CMK (cell line): ENCODE measurements at regions not wholly inside any gene's neighbourhood (a gene's known extent, or its start where the extent isn't known, plus 50 kb on each side); places are given as distances from the start of the nearest gene placed in this dataset.

Source experiments
- DNase-seq: peaks from one replicate; pipeline ENCODE4 v3.0.0-alpha.2; 2010; ENCODE audit warnings: low read depth

DNA sequence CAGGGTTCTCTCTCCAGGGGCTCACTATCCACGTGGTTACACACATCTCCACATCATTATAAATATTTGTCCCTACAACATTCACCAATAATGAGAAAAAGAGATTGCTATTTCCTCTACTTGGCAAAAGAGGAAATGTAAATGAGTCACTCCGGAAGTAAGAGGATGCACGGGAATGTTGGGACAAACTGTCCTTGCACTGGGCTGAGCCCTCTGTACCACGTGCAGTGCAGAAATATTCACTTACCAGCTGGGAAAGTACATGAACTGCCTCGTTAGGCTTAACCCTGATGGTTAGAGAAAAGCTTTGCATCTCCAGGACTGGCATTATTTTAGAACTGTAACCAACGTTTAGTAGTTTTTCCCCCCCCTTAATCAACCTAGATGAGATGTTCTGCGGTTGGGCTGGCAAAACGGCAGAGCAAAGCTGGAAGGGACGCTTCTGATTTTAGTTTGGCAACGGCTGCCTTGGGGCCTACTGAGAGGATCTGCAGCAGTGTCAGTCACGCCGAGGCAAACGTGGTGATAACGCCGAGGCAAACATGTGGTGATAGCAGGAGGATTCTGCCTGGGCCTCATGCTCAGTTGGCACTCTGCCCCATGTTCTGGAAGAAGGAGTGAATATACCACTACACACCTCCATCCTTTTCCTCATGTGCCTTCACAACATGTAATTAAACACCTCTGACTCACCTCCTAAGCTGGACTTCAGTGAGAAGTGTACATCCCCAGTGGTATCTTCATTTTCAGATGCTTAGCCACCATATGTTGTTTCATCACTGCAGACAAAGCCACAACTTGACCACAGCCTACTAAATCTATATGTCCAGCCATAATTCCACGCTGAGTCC is 661.4 kb upstream of the KLF4 start:
- no peak for DNase-seq

DNA sequence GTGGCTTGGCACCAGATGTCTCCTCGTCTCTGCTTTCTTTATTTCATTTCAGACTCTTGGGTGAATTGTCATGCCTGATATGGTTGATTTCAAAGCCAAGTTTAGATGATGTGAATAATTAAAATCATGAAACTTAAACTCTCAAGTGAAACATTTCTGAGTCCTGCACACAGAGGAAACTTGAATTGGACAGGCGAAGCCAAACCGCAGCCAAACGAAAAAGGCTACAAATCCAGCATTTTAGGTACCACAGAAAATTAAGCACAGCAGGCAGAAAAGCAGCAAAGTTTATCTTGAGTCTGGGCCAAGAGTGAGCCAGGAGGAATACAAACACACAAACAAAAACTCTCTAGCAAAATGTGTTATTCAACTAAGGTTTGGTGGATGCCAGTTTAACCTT is 659.8 kb upstream of the KLF4 start:
- no peak for DNase-seq

GRCh38 chr9:108142504-108143201 is 653.1 kb upstream of the KLF4 start:
- no peak for DNase-seq

DNA sequence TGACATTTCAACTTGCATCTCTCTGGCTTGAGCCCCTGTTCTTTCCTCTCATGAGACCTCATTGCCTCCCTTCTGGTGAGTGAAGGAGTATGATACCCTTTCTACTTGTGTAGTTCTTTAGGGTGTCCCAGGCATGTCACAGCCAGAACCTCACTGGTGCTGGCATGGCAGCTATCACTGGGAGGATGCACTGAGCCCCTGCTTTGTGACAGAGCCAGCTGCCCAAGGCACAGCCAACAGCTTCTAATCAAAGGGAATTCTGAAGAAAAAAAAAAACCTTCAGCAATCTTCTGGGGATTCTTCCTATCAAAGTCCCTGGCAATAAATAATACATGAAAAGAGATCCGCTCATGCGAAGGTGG is 652.6 kb upstream of the KLF4 start:
- DNase-seq, result no peak

DNA sequence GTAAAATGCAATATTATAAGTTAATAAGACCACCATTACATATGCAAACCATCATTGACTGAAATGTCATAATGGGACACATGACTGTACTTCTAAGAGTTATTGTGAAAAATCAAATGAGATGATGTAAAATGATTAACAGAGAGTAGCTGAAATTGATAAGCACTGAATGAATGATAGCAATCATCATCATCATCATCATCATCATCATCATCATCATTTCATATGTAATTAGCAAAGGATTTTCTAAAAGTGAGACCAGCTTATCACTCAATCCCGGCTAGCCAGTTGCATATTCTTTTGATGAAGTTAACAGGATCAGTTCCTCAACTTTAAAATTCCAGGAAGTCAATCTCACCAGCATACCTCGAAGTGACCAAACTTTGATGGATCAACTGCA is 650.3 kb upstream of the KLF4 start:
- no peak for DNase-seq

- DNase-seq, result no peak
These were observed 648.9 kb upstream of the KLF4 start for GRCh38 chr9:108138516-108138915.

- DNase-seq, result no peak
These were observed 647.1 kb upstream of the KLF4 start for GRCh38 chr9:108136656-108137055.

GRCh38 chr9:108134486-108135128 is 645.0 kb upstream of the KLF4 start:
- no peak for DNase-seq

- DNase-seq, result no peak
These were observed 644.1 kb upstream of the KLF4 start for GRCh38 chr9:108133680-108134079.

DNA sequence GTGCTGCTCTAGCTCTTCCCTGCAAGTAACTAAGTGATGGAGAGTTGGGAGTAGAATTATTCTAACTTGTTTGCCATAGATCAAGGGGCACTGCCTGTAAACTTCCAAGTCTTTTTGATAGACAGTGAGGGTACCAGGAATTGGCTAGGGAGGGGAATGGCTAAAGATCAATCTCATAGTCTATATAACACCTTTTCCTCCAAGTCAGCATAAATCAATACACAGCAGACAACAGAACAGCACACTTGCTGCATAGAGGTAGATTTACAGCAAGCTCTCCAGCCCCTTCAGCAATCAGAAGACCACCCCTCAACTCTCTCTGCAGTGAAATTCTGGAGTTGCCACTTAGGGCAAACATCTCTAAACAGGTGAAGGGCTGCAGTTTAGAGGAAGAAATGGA is 643.5 kb upstream of the KLF4 start:
- no peak for DNase-seq

- no peak for DNase-seq
These were observed 641.3 kb upstream of the KLF4 start for GRCh38 chr9:108130905-108131304.

GRCh38 chr9:108125625-108126024 is 636.1 kb upstream of the KLF4 start:
- DNase-seq, result no peak

GRCh38 chr9:108119530-108120113 is 630.1 kb upstream of the KLF4 start:
- no peak for DNase-seq

GRCh38 chr9:108117795-108118194 is 628.2 kb upstream of the KLF4 start:
- no peak for DNase-seq

- no peak for DNase-seq
These were observed 627.7 kb upstream of the KLF4 start for GRCh38 chr9:108117306-108117705.

DNA sequence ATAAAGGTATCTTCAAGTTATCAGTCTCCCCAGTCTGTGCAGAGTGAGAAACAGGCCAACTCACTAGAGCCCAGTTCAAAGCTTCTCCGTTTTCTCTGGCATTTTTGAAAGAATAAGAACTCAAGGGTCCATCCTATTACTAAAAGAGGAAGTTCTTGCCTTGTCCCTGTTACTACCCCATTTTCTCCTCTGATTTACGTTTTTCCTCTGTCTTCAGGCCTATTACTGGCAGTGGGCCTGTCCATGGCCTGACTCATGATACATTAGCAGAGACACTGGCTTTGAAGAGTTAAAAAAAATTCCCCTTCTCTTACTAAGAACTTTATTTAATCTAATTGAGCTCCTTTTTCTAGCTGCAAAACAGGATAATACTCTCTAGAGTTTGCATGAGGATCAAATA is 624.0 kb upstream of the KLF4 start:
- no peak for DNase-seq

DNA sequence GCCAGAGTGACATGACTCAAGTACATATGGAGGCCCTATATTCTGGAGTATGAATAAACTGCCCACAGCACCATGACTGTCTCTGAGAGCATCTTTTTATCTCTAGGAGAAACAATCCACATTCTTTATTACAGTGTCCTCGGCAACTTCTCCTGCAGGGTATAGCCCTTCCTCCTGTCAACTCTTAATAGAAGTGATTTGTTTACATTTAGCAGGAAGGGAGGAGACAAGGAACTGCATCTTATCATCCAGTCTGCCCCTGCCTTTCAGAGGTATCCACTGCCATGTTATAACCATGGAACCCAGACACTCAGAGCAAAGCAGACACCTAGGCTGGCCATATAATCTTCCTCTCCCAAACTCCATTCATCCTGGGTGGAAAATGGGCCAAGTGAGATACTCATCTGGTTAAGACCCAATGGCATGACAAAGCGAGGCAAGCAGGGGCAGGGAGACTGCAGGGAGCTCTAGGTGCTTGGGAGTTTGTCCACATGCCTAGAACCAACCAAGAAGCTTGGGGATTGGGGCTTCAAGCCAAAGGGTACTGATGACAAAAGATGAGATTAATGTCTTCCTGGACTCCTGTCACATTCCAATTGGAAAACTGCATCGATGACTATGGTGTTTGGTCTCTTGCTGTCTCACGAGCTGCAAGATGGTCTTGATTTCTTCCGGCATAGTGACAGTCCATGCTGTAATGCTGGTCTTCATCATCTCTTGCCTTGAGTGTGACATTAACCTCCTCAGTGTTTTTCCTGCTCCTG is 620.5 kb upstream of the KLF4 start:
- no peak for DNase-seq

DNA sequence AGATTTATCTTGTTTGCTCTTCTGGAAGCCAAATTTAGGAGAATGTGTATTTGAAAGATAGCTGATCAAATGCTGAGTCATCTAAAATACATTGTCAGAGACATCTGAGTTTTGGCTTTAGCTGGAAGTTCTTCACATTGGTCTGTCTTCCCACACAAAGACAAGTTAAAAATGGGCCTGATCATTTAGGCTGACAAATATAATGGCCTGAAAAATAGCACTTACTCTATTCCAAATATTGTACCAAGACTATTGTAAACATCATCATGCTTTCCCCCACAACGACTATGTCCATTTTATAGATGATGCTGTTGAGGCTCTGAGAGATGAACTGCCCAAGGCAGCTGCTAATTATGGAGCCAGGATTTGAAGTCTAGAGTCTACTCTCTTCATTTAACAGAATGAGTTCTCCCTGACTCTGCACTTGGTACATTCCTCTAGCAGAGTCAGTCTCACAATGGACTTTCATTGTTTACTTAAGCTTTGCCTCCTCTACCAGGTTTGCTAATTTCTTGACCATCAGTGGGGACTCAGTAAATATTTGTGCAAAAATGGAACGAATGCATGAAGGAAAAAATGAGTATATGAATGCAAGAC is 619.4 kb upstream of the KLF4 start:
- no peak for DNase-seq

- no peak for DNase-seq
These were observed 618.8 kb upstream of the KLF4 start for GRCh38 chr9:108108280-108108851.

DNA sequence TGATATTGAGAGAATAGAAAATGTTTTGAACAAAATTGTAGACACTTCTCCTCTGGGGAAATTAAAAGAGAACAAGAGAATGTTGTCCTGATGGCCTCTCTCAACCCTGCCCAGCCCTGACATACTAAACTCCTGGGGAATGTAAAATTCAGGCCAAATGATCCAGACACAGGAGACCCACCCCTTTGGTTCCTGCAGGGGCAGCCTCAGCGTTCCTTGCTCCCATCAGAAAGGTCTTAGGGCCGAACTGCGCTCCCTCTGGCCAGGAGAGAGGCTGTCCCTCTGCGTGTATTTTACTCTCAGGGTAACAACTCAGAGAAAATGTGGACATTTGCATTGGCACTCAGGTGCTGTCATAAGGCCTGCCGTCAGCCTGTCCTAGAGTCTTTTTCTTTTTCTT is 616.3 kb upstream of the KLF4 start:
- no peak for DNase-seq

DNA sequence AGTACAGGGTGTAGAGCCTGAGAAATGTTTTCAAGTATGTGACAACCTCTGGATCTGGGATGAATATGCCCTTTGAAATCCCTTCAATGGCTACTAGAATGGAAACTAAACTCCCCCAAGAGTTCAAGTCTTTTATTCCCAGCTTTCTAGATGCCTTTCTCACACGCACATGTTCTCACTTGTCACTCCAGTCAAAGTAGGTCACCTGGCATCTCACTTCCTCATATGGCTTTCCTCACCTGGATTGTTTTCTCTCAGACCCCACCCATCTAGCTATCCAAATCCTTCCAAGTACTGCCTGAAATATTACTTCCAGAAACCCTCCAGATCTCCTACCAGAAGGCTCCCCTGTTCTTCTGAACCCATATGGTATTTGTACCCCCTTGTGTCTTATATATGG is 615.4 kb upstream of the KLF4 start:
- no peak for DNase-seq
